Heart left ventricle (tissue), 16 donors: ENCODE measurements at regions not wholly inside any gene's neighbourhood (a gene's known extent, or its start where the extent isn't known, plus 50 kb on each side); places are given as distances from the start of the nearest gene placed in this dataset.
"Not testable (repeated sequence)": the region's sequence is repeated elsewhere in the genome, so short reads cannot be mapped to it uniquely, and the experiment has no call there.

ENCODE experiments used
- ATAC-seq, 4 donors: fragments of 200-7000 bp; cut with Tn5 transposase; one replicate each; pipeline ENCODE4 v1.9.1; 2020 to 2022; ENCODE audit warnings: moderate library complexity in 4 of 4, mild to moderate bottlenecking in 3 of 4, moderate number of reproducible peaks in 1 of 4
- DNase-seq, 5 donors: peaks; one replicate each; pipeline ENCODE4 v3.0.0-alpha.2; 2020
- H3K27ac ChIP-seq, 12 donors: fragments of 200-600 bp; sonication (generic) in 4 of 12; one replicate each; pipeline versions ENCODE4 v1.5.0 to v1.8.0; 2016 to 2022; ENCODE audit warnings: mild to moderate bottlenecking in 2 of 12
- H3K27me3 ChIP-seq, 9 donors: fragments of 200-600 bp; sonication (generic) in 2 of 9; one replicate each; pipeline versions ENCODE4 v1.5.1 to v1.8.0; 2016 to 2022; ENCODE audit warnings: mild to moderate bottlenecking in 3 of 9
- H3K36me3 ChIP-seq, 9 donors: fragments of 200-600 bp; sonication (generic) in 2 of 9; one replicate each; pipeline versions ENCODE4 v1.5.0 to v1.8.0; 2018 to 2022; ENCODE audit warnings: mild to moderate bottlenecking in 2 of 9
- H3K4me1 ChIP-seq, 12 donors: fragments of 200-600 bp; sonication (generic) in 4 of 12; one replicate each; pipeline versions ENCODE4 v1.5.0 to v1.8.0; 2016 to 2022; ENCODE audit warnings: mild to moderate bottlenecking in 3 of 12
- H3K4me3 ChIP-seq, 12 donors: fragments of 200-600 bp; sonication (generic) in 4 of 12; one replicate each; pipeline versions ENCODE4 v1.5.0 to v1.8.0; 2017 to 2022; ENCODE audit warnings: mild to moderate bottlenecking in 9 of 12, moderate library complexity in 4 of 12
- H3K9me3 ChIP-seq, 12 donors: fragments of 200-600 bp; sonication (generic) in 4 of 12; one replicate each; pipeline versions ENCODE4 v1.5.0 to v1.8.0; 2016 to 2022; ENCODE audit warnings: mild to moderate bottlenecking in 1 of 12
- CTCF ChIP-seq, 12 donors: fragments of 200-600 bp; sonication (generic) in 4 of 12; IDR thresholded peaks; one replicate each; pipeline versions ENCODE4 v1.5.0 to v1.8.0; 2018 to 2022; ENCODE audit warnings: antibody characterized with exemption in 12 of 12, mild to moderate bottlenecking in 5 of 12
- POLR2A ChIP-seq, 2 donors: fragments of 450-650 bp; IDR thresholded peaks; one replicate each; pipeline ENCODE4 v1.6.1; 2017; ENCODE audit warnings: antibody characterized with exemption in 2 of 2, mild to moderate bottlenecking in 2 of 2, moderate library complexity in 2 of 2
- WGBS, 4 donors: extraction: QIAGEN DNeasy Blood & Tissue Kit in 2 of 4; methylation state at CpG; one replicate each; pipeline versions ENCODE4 v1.1.5 to v1.1.7; 2013 to 2018; 5-methylcytosine and 5-hydroxymethylcytosine counted together
- intact Hi-C, 10 donors: fragments of 100-400 bp; cut with DNase I; formaldehyde crosslinking; loops; one replicate each; pipeline versions ENCODE4 v1.11.1 to v1.14.2; 2022
- donor health status: ischemic (EF 13 %, LVEDD 7.1; RV severe dilation, severe dysfunction).
- donor health status: healthy with polysubstance abuse.
- donor health status: DM: no; HTN: yes; CAD: no.
- donor health status: DM: no; HTN: no; CAD: no.
- donor health status: ischemic (EF 25% LVEDD 6.9; RV normal size, moderate dysfunction).
- donor health status: ischemic (EF 25% LVEDD 5.7; RV mildly dilated, moderate dysfunction).
- donor health status: healthy.
- donor health status: DM: yes; HTN: yes; CAD: no.
- donor health status: ischemic (EF 35%, LVEDD 5.7; RV mildly dilated, moderate dysfunction).
- donor health status: nonischemic (EF 11% LVEDD 7.7; RV severe dilation, severe dysfunction).
- donor health status: DM: yes; HTN: yes; CAD: no.
- donor health status: PGD.
- donor health status: ischemic (EF 29% LVEDD 5.4; RV normal size, mild dysfunction).
- donor health status: nonischemic (EF 23%, LVEDD 6.1; RV moderate dilation, normal function).

DNA sequence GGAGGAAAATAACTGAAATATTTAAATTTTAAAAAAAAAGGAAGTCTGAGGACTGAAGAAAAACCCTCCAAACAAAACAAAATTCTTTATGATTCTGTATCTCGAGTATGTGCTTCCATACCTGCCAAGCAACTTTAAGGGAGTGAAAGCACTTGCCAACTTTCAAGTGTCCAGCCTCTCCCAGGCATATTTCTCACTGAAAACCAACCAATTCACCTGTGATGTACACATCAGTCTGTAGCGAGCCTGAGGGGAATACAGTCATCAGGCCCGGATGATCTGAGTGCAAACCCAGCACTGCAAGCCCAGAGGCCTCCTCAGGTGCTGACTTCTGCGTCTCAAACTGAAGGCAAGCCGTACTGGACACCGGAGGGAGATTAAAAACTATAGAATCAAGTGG lies 164.8 kb upstream of the NT5E start:
- intact Hi-C loops, result no loop called here
- ATAC-seq, result no peak
- 78 to 79% (median 78%) methylated on average over 6 of the region's 6 CpGs for WGBS, 4 donors

DNA sequence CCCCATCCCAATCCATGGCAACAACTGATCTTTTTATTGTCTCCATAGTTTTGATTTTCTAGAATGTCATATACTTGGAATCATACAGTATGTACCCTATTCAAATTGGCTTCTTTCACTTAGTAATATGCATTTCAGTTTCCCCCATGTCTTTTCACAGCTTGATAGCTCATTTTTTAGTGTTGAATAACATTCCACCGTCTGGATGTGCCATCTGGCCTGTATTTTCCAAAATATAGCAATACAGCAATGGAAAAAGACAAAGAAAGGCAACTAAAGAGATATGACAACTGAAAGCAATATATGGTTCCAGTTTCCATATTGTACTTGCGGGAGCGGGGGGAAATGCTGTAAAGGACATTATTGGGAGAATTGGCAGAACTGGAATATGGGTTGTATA lies 166.4 kb upstream of the NT5E start:
- no peak for ATAC-seq
- 75 to 77% (median 77%) methylated on average over 3 of the region's 3 CpGs for WGBS, 4 donors
- TF ChIP-seq CTCF (IDR thresholded peaks at IDR 0.05) (no peak), POLR2A (IDR thresholded peaks at IDR 0.05) (no peak)

More for the DNA sequence above, 164.8 kb upstream of the NT5E start:
- H3K9me3 ChIP-seq, result peaks cover 0 to 6% (median 0%) of the 10 kb centered on the region in 12 donors
- no peak overlapping the region for H3K4me3 ChIP-seq
- H3K4me1 ChIP-seq, result no peaks in the 10 kb centered on the region
- TF ChIP-seq CTCF (IDR thresholded peaks at IDR 0.05), result no peak
- no peak for TF ChIP-seq POLR2A (IDR thresholded peaks at IDR 0.05)
- H3K27me3 ChIP-seq, result no peaks in the 10 kb centered on the region
- DNase-seq, result no peak
- H3K27ac ChIP-seq, result no peak overlapping the region
- H3K36me3 ChIP-seq, result no peaks in the 10 kb centered on the region

GRCh38 chr6:85278466-85279035 lies 171.3 kb upstream of the NT5E start:
- no peak overlapping the region for H3K27ac ChIP-seq
- TF ChIP-seq CTCF (IDR thresholded peaks at IDR 0.05) (no peak), POLR2A (IDR thresholded peaks at IDR 0.05) (no peak)
- H3K36me3 ChIP-seq, result no peaks in the 10 kb centered on the region
- DNase-seq, result no peak
- no peak for ATAC-seq
- H3K4me3 ChIP-seq, result no peak overlapping the region
- no peaks in the 10 kb centered on the region for H3K4me1 ChIP-seq
- H3K27me3 ChIP-seq, result no peaks in the 10 kb centered on the region
- 37 to 53% (median 44%) methylated on average over 3 of the region's 3 CpGs for WGBS, 4 donors
- peaks cover 0 to 8% (median 0%) of the 10 kb centered on the region in 12 donors for H3K9me3 ChIP-seq
- intact Hi-C loops, result no loop called here

More for the DNA sequence above, 166.4 kb upstream of the NT5E start:
- H3K4me1 ChIP-seq, result no peaks in the 10 kb centered on the region
- no peaks in the 10 kb centered on the region for H3K36me3 ChIP-seq
- H3K27ac ChIP-seq, result no peak overlapping the region
- DNase-seq, result no peak
- no peak overlapping the region for H3K4me3 ChIP-seq
- H3K27me3 ChIP-seq, result no peaks in the 10 kb centered on the region
- no peaks in the 10 kb centered on the region for H3K9me3 ChIP-seq
- intact Hi-C loops, result no loop called here

DNA sequence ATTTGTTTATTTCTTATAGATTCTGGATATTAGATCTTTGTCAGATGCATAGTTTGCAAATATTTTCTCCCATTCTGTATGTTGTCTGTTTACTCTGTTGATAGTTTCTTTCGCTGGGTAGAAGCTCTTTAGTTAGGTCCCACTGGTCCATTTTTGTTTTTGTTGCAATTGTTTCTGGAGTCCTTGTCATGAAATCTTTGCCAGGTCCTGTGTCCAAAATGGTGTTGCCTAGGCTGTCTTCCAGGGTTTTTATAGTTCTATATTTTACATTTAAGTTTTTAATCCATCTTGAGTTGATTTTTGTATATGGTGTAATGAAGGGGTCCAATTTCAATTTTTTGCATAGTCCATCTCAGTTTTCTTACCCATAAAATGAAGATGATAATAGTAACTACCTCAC lies 173.9 kb upstream of the NT5E start:
- intact Hi-C loops, DNase-seq, H3K27me3 ChIP-seq, H3K4me1 ChIP-seq, H3K36me3 ChIP-seq, H3K27ac ChIP-seq, ATAC-seq, H3K4me3 ChIP-seq, H3K9me3 ChIP-seq: not testable (repeated sequence)
- WGBS, 4 donors, result 68 to 83% (median 78%) methylated on average over 1 of the region's 1 CpG

DNA sequence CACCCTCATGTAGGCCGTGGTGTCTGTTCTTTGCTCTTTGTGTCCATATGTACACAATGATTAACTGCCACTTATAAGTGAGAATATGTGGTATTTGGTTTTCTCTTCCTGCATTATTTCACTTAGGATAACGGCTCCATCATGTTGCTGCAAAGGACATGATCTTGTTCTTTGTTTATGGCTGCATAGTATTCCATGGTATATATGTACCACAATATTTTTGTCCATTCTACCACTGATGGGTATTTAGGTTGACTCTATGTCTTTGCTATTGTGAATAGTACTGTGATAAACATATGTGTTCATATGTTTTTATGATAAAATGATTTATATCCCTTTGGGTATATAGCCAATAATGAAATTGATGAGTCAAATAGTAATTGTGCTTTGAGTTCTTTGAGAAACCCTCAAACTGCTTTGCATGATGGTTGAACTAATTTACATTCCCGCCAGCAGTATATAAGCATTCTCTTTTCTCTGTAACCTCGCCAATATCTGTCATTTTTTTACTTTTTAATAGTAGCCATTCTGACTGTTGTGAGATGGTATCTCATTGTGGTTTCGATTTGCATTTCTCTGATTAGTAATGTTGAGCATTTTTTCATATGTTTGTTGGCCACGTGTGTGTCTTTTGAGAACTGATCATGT lies 174.4 kb upstream of the NT5E start:
- no peak overlapping the region for H3K4me3 ChIP-seq
- no peak for TF ChIP-seq POLR2A (IDR thresholded peaks at IDR 0.05)
- TF ChIP-seq CTCF (IDR thresholded peaks at IDR 0.05), result no peak
- WGBS, 4 donors, result 65 to 70% (median 66%) methylated on average over 6 of the region's 6 CpGs
- ATAC-seq (no peak), DNase-seq (no peak)
- intact Hi-C loops, result no loop called here
- H3K36me3 ChIP-seq, result no peaks in the 10 kb centered on the region
- H3K27ac ChIP-seq, result no peak overlapping the region
- H3K9me3 ChIP-seq, result peaks cover 0 to 8% (median 0%) of the 10 kb centered on the region in 12 donors
- H3K4me1 ChIP-seq, result no peaks in the 10 kb centered on the region
- no peaks in the 10 kb centered on the region for H3K27me3 ChIP-seq
